Caco-2 (cell line): ENCODE measurements at regions not wholly inside any gene's neighbourhood (a gene's known extent, or its start where the extent isn't known, plus 50 kb on each side); places are given as distances from the start of the nearest gene placed in this dataset.
"Not testable (repeated sequence)": the region's sequence is repeated elsewhere in the genome, so short reads cannot be mapped to it uniquely, and the experiment has no call there.

Experiments
- BruUV-seq: library from RNA; stranded (reverse); fragments of 400-500 nt; replicated peaks from 2 replicates; lab custom pipeline; 2021; lab: Mats Ljungman, UMichigan
- CTCF ChIA-PET: fragments of 300-600 bp; sonication (Branson Sonifier 250); formaldehyde crosslinking; loops from one replicate; lab custom pipeline; 2022; ENCODE audit warnings: antibody characterized with exemption; lab: Charles Lee
- POLR2A ChIA-PET: fragments of 300-600 bp; sonication (Branson Sonifier 250); formaldehyde crosslinking; loops from one replicate; lab custom pipeline; 2022; ENCODE audit warnings: antibody characterized with exemption; lab: Charles Lee
- DNase-seq, 2 experiments: peaks; one replicate each; pipeline versions ENCODE4 v3.0.0 to v3.0.0-alpha.2; 2020 to 2022
- H3K27me3 ChIP-seq: replicated peaks from 2 replicates; pipeline ENCODE4 v1.6.0; 2011; ENCODE audit warnings: low read length; ENCODE audit not compliant: control insufficient read depth, insufficient read depth
- H3K36me3 ChIP-seq: 2 replicates; pipeline ENCODE4 v1.5.1; 2011; ENCODE audit warnings: low read length; ENCODE audit not compliant: control insufficient read depth, insufficient read depth
- H3K4me1 ChIP-seq: fragments of 250-450 bp; sonication (Bioruptor Pico); 2 replicates; pipeline ENCODE4 v1.5.1; 2020; ENCODE audit warnings: mild to moderate bottlenecking
- H3K4me3 ChIP-seq: 2 replicates; pipeline ENCODE4 v1.5.1; 2011; ENCODE audit warnings: low read depth, mild to moderate bottlenecking, control low read depth, low read length
- H3K9me3 ChIP-seq: fragments of 250-450 bp; sonication (Bioruptor Pico); 2 replicates; pipeline ENCODE4 v1.5.1; 2020; ENCODE audit warnings: mild to moderate bottlenecking, moderate library complexity
- H3K27ac Mint-ChIP-seq: one replicate; pipeline ENCODE4 v1.8.0; 2022; ENCODE audit warnings: mixed read lengths; ENCODE audit not compliant: unreplicated experiment
- H3K27me3 Mint-ChIP-seq: one replicate; pipeline ENCODE4 v1.8.0; 2022; ENCODE audit warnings: mixed read lengths; ENCODE audit not compliant: insufficient read depth, unreplicated experiment
- H3K36me3 Mint-ChIP-seq: one replicate; pipeline ENCODE4 v1.8.0; 2022; ENCODE audit warnings: mild to moderate bottlenecking, mixed read lengths; ENCODE audit not compliant: insufficient read depth, unreplicated experiment
- H3K4me1 Mint-ChIP-seq: one replicate; pipeline ENCODE4 v1.8.0; 2022; ENCODE audit warnings: low read depth, mixed read lengths; ENCODE audit not compliant: unreplicated experiment
- H3K4me3 Mint-ChIP-seq: one replicate; pipeline ENCODE4 v1.8.0; 2022; ENCODE audit warnings: mild to moderate bottlenecking, moderate library complexity, mixed read lengths; ENCODE audit not compliant: unreplicated experiment
- H3K9me3 Mint-ChIP-seq: one replicate; pipeline ENCODE4 v1.8.0; 2022; ENCODE audit warnings: mixed read lengths; ENCODE audit not compliant: unreplicated experiment
- intact Hi-C: fragments of 100-400 bp; cut with micrococcal nuclease; formaldehyde crosslinking; loops from one replicate; pipeline ENCODE4 v1.10.0; 2022; ENCODE audit not compliant: unreplicated experiment
- TF ChIP-seq, protein P1 (sequence below), 2 experiments: fragments of 200-600 bp in 1 of 2; IDR thresholded peaks; 1 replicate in 1 of 2; 2 replicates in 1 of 2; pipeline versions ENCODE4 v1.5.1 to v1.8.0; 2011 to 2022; ENCODE audit warnings: antibody characterized with exemption in 1 of 2, control low read depth in 1 of 2, inconsistent platforms in 1 of 2, low read depth in 1 of 2, low read length in 1 of 2, mild to moderate bottlenecking in 1 of 2, moderate library complexity in 1 of 2; ENCODE audit not compliant: insufficient read depth in 1 of 2, severe bottlenecking in 1 of 2, unreplicated experiment in 1 of 2

DNA sequence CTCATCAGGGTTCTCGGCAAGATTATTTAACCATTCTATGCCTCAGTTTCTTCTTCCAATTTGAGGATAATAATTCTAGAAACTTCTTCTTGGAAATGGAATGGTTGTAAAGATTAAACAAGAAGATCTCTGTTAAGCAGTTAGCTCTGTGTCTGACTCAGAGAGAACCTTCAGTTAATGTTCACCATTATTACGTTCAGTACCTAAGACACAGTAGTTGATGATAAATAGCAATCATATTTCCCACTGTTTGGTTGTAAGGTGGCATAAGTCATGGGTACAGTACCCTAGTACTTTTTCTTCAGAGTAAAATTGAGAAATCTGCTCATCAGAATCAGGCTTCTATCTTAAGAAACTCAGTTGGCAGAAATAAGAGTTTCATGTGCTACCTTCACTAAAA, 366.5 kb upstream of the BOD1L1 start:
- CTCF ChIA-PET, result no interaction called here
- TF ChIP-seq, protein P1, sequence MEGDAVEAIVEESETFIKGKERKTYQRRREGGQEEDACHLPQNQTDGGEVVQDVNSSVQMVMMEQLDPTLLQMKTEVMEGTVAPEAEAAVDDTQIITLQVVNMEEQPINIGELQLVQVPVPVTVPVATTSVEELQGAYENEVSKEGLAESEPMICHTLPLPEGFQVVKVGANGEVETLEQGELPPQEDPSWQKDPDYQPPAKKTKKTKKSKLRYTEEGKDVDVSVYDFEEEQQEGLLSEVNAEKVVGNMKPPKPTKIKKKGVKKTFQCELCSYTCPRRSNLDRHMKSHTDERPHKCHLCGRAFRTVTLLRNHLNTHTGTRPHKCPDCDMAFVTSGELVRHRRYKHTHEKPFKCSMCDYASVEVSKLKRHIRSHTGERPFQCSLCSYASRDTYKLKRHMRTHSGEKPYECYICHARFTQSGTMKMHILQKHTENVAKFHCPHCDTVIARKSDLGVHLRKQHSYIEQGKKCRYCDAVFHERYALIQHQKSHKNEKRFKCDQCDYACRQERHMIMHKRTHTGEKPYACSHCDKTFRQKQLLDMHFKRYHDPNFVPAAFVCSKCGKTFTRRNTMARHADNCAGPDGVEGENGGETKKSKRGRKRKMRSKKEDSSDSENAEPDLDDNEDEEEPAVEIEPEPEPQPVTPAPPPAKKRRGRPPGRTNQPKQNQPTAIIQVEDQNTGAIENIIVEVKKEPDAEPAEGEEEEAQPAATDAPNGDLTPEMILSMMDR (IDR thresholded peaks at IDR 0.05; ENCODE audit: insufficient read depth in 1 of 2, low read depth in 1 of 2, low read length in 1 of 2, severe bottlenecking in 1 of 2, unreplicated experiment in 1 of 2), result no peak

DNA sequence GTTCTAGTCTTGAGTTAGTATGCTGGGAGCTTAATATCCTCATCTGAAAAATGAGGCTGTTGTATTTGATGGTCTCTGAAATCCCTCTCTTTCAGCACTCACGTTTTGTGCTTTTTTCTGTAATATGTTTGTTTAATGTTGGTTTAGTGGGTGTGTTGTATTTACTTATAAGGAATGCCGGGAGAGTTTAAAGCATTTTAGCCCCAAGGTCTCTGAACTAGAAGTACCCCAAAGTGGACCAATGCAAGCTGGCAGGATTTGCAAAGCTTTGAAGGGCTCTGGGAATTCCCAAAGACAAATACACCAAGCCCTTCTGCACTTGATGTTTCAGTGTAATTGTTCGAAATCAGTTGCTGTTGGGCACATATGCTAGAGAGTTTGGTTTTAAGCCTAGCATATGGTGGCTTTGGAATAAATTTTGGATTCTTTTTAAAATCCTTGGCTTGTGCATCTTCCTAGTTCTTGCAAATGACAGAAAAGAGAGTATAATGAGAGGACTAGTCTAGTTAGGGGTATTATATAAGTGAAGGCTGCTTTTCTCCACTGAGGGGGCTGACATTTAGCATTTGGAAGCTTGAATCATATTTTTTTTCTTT, 371.4 kb upstream of the BOD1L1 start:
- H3K27me3 Mint-ChIP-seq, result no peaks in the 10 kb centered on the region
- no peaks in the 10 kb centered on the region for H3K36me3 Mint-ChIP-seq
- H3K9me3 Mint-ChIP-seq, result peaks cover 32% of the 10 kb centered on the region
- no peaks in the 10 kb centered on the region for H3K4me1 Mint-ChIP-seq
- intact Hi-C loops, result no loop called here
- ChIA-PET CTCF (no interaction called here), POLR2A (no interaction called here)
- H3K4me3 ChIP-seq, result no peak overlapping the region
- H3K27ac Mint-ChIP-seq, result no peak overlapping the region
- H3K27me3 ChIP-seq, result no peaks in the 10 kb centered on the region
- H3K9me3 ChIP-seq, result peaks cover 14% of the 10 kb centered on the region
- H3K4me1 ChIP-seq, result no peaks in the 10 kb centered on the region
- no peak overlapping the region for H3K4me3 Mint-ChIP-seq
- no peaks in the 10 kb centered on the region for H3K36me3 ChIP-seq
- TF ChIP-seq, protein P1 (IDR thresholded peaks at IDR 0.05; ENCODE audit: insufficient read depth in 1 of 2, low read depth in 1 of 2, low read length in 1 of 2, severe bottlenecking in 1 of 2, unreplicated experiment in 1 of 2), result no peak
- BruUV-seq, result no TSS peak
- no peak for DNase-seq

More for the DNA sequence above, 366.5 kb upstream of the BOD1L1 start:
- peaks cover 15% of the 10 kb centered on the region for H3K4me1 ChIP-seq
- H3K36me3 ChIP-seq, result no peaks in the 10 kb centered on the region
- H3K27me3 ChIP-seq, result no peaks in the 10 kb centered on the region
- intact Hi-C loops, result no loop called here
- H3K9me3 ChIP-seq, result no peaks in the 10 kb centered on the region
- DNase-seq, result no peak
- no peak overlapping the region for H3K4me3 Mint-ChIP-seq
- H3K9me3 Mint-ChIP-seq, result peaks cover 8% of the 10 kb centered on the region
- H3K4me1 Mint-ChIP-seq, result no peaks in the 10 kb centered on the region
- no peak overlapping the region for H3K4me3 ChIP-seq
- no TSS peak for BruUV-seq
- no peaks in the 10 kb centered on the region for H3K36me3 Mint-ChIP-seq
- no peaks in the 10 kb centered on the region for H3K27me3 Mint-ChIP-seq
- no peak overlapping the region for H3K27ac Mint-ChIP-seq
- POLR2A ChIA-PET, result no interaction called here

DNA sequence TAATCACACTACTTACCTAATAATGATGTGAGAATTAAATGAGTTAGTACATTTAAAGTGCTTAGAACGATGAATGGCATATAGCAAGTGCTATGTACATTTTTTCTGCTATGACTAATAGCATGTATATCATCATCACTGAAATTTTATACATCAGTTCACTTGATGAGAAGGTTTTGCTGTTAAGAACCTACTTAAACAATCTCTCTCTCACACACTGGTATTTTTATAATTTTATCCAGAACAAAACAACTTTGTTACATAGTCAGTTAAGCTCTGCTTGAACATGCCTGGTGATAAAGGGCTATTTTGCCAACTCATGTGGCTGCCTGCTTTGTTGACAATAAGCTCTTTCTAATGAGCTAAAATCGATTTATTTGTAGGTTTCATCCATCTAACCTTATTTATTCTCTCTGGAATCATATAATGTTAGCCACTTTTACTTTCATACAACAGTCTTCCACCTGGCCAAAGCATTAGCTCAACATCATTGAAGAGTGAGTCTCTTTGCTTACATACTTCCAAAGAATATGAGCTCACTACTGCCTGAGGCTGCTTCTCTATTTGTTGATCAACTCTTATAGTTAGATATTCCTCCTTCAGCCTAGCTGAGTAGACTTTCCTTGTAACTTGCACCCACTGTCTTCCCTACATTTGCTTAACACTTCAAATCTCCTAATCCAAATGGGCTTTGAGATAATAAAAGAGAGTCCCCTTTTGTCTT, 372.7 kb upstream of the BOD1L1 start:
- H3K27me3 ChIP-seq, result no peaks in the 10 kb centered on the region
- H3K4me1 ChIP-seq, result no peaks in the 10 kb centered on the region
- no peaks in the 10 kb centered on the region for H3K4me1 Mint-ChIP-seq
- H3K9me3 Mint-ChIP-seq, result peaks cover 36% of the 10 kb centered on the region
- ChIA-PET CTCF (no interaction called here), POLR2A (no interaction called here)
- no peaks in the 10 kb centered on the region for H3K27me3 Mint-ChIP-seq
- H3K4me3 Mint-ChIP-seq, result no peak overlapping the region
- TF ChIP-seq, protein P1 (IDR thresholded peaks at IDR 0.05; ENCODE audit: insufficient read depth in 1 of 2, low read depth in 1 of 2, low read length in 1 of 2, severe bottlenecking in 1 of 2, unreplicated experiment in 1 of 2), result no peak
- H3K27ac Mint-ChIP-seq, result no peak overlapping the region
- no TSS peak for BruUV-seq
- H3K36me3 ChIP-seq, result no peaks in the 10 kb centered on the region
- H3K9me3 ChIP-seq, result peaks cover 14% of the 10 kb centered on the region
- H3K4me3 ChIP-seq, result no peak overlapping the region
- DNase-seq, result no peak
- H3K36me3 Mint-ChIP-seq, result no peaks in the 10 kb centered on the region
- intact Hi-C loops, result no loop called here

DNA sequence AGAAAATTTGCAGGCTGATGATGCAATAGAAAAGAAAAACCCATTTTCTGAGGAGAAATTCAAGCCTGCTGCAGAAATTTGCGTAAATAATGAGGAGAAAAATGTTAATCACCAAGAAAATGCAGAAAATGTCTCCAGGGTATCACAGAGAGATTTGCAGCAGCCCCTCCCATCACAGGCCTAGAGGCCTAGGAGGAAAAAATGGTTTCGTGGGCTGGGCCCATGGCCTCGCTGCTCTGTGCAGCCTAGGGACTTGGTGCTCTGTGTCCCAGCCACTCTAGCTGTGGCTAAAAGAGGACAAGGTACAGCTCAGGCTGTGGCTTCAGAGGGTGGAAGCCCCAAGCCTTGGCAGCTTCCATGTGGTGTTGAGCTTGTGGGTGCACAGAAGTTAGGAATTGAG, 374.8 kb upstream of the BOD1L1 start:
- peaks cover 14% of the 10 kb centered on the region for H3K9me3 ChIP-seq
- H3K27ac Mint-ChIP-seq, intact Hi-C loops, H3K36me3 ChIP-seq, DNase-seq, H3K27me3 ChIP-seq, H3K4me3 ChIP-seq, H3K27me3 Mint-ChIP-seq, CTCF ChIA-PET, H3K4me1 Mint-ChIP-seq, H3K4me3 Mint-ChIP-seq, H3K4me1 ChIP-seq, H3K36me3 Mint-ChIP-seq, POLR2A ChIA-PET, BruUV-seq: not testable (repeated sequence)
- peaks cover 36% of the 10 kb centered on the region for H3K9me3 Mint-ChIP-seq
